Muscle of arm (tissue), 1 donor: ENCODE measurements at regions not wholly inside any gene's neighbourhood (a gene's known extent, or its start where the extent isn't known, plus 50 kb on each side); places are given as distances from the start of the nearest gene placed in this dataset.

ENCODE experiments used
- DNase-seq: peaks from one replicate; pipeline ENCODE4 v3.0.0-alpha.2; 2013

- no peak for DNase-seq
Measured at GRCh38 chr4:161225327-161225726, 938.5 kb downstream of the FSTL5 start.

DNA sequence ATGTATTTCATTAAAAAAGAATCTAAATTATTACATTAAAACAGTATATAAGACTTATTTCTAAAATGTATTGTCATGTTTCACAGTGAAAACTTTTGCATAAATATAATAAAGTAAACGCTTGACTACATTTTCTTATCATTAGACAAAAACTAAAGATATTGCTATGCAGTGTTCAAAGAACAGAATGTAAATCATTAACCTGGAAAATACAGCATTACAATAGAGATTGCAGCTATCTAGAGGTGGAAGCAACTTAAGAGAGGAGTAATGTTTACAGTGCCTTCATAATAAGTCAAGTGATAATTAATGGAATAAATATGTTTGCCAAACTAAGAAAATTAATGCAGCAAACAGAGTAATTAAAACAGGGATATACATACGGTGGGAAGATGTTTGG, 940.9 kb downstream of the FSTL5 start:
- no peak for DNase-seq

GRCh38 chr4:161208564-161208963, 955.2 kb downstream of the FSTL5 start:
- DNase-seq = no peak

DNA sequence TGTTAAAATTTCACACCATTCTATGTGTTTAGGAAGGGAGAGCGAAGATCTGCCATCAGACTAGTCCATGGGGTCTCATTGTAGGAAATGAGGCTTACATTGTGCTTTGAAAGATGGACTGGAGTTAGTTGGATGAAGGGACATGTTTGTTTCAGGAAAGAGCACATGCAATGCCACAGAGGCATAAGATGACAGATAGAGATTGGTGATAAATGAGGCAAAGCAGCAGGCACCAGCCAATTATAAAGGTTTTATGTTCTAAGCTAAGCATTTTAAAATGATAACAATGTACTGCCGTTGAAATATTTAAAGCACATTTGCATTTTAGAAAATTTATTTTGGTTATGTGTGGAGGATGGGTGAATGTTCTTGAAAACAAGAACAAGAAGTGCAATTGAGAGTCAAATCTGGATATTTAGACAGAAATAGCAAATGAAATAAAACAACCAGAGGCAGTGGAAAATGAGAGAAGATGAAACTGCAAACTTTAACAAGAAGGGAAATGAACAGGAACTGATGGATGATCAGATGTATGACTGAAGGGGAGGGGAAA, 957.2 kb downstream of the FSTL5 start:
- DNase-seq = no peak

DNA sequence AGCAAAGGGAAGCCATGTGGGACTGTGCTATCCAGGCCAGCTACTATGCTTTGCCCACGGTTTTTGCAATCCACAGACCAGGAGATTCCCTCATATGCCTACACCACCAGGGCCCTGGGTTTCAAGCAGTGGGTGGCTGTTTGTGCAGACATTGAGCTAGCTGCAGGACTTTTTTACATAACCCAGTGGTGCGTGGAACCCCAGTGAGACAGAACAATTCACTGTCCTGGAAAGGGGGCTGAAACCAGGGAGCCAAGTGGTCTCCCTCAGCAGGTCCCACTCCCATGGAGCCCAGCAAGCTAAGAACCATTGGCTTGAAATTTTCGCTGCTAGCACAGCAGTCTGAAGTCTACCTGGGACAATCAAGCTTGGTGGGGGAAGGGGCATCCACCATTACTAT, 959.9 kb downstream of the FSTL5 start:
- no peak for DNase-seq

GRCh38 chr4:161197912-161198311, 965.9 kb downstream of the FSTL5 start:
- DNase-seq = no peak

- DNase-seq = no peak
Measured at GRCh38 chr4:161197474-161197873, 966.3 kb downstream of the FSTL5 start.

- DNase-seq = no peak
Measured at GRCh38 chr4:161189286-161190134, 974.3 kb downstream of the FSTL5 start.

- no peak for DNase-seq
Measured at GRCh38 chr4:161188578-161188977, 975.2 kb downstream of the FSTL5 start.

DNA sequence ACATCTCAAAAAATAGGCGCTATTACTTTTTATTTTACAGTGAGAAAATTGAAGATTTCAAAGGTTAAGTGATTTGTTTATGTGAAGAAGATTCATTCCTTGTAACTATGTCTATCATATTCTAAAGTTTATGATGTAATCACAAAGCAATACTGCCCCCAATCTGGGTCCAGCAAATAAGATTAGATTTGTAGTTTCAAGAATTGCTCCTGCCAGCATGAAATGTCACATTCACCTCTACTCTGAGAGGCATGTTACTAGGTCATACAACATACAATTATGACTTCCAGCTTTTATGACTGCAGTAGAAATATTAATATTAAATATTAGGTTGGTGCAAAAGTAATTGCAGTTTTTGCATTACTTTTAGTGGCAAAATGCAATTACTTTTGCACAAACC, 976.2 kb downstream of the FSTL5 start:
- DNase-seq = no peak

DNA sequence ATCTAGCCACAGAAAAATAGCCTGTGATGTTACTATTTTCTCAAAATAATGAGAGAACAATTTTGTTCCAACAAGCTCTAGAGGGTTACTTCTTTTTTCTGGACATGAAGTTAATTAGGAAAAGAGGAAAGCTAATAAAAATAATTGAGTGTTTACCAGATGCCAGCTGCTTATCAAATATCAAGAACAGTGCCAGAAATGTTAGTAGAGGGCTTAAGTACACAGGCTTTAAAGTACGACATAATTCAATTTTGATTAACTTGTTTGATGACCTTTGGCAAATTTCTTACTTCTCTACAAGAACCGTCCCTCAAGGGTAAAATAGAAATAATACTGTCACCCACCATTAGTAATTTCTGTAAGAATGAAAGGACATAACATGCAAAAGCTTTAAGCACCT, 977.0 kb downstream of the FSTL5 start:
- DNase-seq = no peak

DNA sequence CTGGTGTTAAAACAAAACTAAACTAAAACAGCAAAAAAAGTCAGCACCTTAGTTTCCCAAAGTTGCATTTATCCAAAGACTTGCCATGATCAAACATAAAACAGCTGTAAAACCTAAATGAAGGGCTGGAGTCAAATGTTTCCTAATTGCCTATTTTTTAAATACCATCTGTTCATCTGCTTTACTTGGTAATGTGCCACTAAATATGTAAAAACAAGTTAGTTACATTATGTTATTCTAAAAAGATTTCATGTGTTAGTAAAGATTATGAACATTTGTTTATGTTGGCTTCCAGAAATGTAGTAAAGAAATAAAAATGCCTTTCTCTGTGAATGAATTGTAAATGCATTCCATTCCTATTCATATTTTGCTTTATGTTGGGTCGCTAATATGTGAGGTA, 977.8 kb downstream of the FSTL5 start:
- DNase-seq = no peak

DNA sequence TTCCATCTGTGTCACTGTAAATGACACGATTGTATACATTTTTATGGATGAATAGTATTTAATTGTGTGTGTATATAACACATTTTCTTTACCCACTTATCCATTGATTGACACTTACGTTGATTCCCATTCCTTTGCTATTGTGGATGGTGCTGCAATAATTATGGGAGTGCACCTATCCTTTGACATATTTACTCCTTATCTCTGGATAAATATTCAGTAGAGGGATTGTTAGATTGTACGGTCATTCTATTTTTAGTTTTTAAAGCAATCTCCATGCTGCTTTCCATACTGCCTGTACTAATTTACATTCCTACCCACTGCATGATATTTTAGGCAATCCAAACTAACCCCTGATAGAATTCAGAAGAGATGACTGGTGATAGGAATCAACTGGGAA, 980.1 kb downstream of the FSTL5 start:
- no peak for DNase-seq

- DNase-seq = no peak
Measured at GRCh38 chr4:161182913-161183312, 980.9 kb downstream of the FSTL5 start.

DNA sequence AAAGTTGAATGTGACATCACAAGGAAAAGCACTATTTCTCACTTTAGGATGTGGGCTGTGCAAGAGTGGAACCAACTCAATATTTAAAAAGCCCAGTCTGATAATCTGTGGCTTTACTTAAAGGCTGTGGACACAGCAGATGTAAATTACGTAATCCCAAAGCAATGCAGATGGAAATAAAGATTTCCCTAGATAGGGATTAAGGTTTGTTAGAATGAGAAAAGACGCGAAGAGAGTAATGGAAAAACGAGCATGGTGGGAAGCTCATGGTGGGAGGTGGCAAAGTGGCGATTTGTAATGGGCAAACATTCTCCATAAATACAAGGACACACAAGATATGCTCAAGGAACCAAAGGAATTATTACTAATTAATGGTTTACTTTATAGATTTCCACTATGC, 985.5 kb downstream of the FSTL5 start:
- no peak for DNase-seq

DNA sequence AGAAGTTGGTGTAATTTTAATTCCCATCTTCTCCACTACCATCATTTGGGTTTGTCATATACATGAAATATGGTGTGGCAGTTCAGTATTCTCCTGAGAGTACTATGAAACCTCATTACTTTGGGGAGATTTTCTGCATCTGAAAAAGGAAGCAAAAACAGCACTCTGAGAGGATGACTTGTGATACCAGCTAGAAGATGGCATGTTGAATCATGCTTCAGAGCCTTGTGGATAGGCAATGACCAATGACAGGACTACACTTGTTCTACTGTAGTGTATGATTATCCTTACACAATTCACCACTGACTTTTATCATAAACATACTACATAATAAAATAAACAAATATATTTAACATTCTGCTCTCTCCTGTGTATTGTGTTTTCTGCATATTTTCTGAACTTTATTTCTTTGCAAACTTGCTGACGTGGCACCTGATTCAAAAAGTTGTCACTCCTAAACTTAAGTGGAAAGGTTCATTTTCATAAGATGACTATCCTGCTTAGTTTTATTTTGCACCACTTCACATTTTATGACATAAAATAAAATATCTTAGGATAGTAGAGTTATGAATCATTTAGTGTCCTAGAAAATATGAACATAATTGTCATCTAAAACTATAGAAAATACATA, 991.3 kb downstream of the FSTL5 start:
- no peak for DNase-seq

GRCh38 chr4:161167539-161167938, 996.3 kb downstream of the FSTL5 start:
- DNase-seq = no peak

DNA sequence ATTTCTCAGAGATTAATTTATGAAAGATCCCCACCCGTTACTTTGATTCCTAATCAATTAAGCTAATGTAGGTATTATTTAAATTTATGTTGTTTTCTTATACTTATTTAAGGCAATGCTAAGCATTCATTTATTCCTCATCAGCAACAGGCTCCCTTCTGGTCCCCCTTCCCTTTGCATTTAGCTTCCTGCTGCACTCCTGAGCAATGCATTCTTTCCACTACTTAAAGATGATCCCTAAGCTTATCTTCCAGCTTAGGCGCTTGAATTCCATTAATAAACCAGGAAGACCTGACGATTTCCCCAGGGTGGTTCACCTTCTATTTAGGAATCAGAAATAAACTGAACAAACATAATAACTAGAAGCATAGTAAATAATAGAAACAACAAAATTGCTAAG, 1003.1 kb downstream of the FSTL5 start:
- no peak for DNase-seq

GRCh38 chr4:161148051-161148450, 1015.7 kb downstream of the FSTL5 start:
- no peak for DNase-seq

DNA sequence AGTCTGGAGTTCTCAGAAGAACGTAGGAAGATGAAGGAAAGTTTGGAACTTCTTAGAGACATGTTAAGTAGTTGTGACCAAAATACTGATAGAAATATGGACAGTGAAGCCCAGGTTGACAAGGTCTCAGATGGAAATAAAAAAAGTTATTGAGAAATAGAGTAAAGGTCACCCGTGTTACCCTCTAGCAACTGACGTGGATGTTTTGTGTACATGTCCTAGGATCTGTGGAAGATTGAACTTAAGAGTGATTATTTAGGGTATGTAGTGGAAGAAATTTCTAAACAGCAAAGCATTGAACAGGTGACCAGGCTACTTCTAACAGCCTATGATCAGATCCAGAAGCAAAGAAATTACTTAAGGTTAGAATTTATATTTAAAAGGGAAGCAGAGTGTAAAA, 1020.4 kb downstream of the FSTL5 start:
- no peak for DNase-seq

- no peak for DNase-seq
Measured at GRCh38 chr4:161134795-161135194, 1029.0 kb downstream of the FSTL5 start.

- DNase-seq = no peak
Measured at GRCh38 chr4:161133586-161134276, 1030.1 kb downstream of the FSTL5 start.
